K562 (cell line): ENCODE measurements at regions not wholly inside any gene's neighbourhood (a gene's known extent, or its start where the extent isn't known, plus 50 kb on each side); places are given as distances from the start of the nearest gene placed in this dataset.

ENCODE experiments used
- BCL6 ChIP-seq: fragments of 250-450 bp; sonication (Bioruptor Pico); IDR thresholded peaks from 2 replicates; pipeline ENCODE4 v1.4.0; 2020
- BDP1 ChIP-seq: IDR thresholded peaks from 3 replicates; pipeline ENCODE4 v1.6.1; 2011; ENCODE audit not compliant: insufficient read length, insufficient read depth
- EGR1 ChIP-seq: fragments of 450-650 bp; conservative IDR thresholded peaks from 2 replicates; pipeline ENCODE4 v1.6.1; 2017; ENCODE audit warnings: mild to moderate bottlenecking
- ETV5 ChIP-seq: sonication (generic); formaldehyde crosslinking; IDR thresholded peaks from 2 replicates; pipeline ENCODE4 v1.4.0; 2020; ENCODE audit warnings: low read depth, mild to moderate bottlenecking, missing genetic modification reagents
- LEF1 ChIP-seq: fragments of 450-650 bp; IDR thresholded peaks from 2 replicates; pipeline ENCODE4 v1.6.1; 2016; ENCODE audit warnings: mild to moderate bottlenecking
- MYC ChIP-seq, 2 experiments: fragments of 250-450 bp in 1 of 2; sonication (Bioruptor Pico) in 1 of 2; IDR thresholded peaks; 2 replicates each; pipeline versions ENCODE4 v1.5.1 to v1.6.1; 2012 to 2021; ENCODE audit warnings: low read depth in 2 of 2, borderline replicate concordance in 1 of 2, improper control_type of control experiment in 1 of 2, low read length in 1 of 2, mild to moderate bottlenecking in 1 of 2, moderate library complexity in 1 of 2
- NCOA2 ChIP-seq, 2 experiments: fragments of 450-650 bp; IDR thresholded peaks; 2 replicates each; pipeline ENCODE4 v1.6.1; 2018; ENCODE audit warnings: mild to moderate bottlenecking in 2 of 2, moderate library complexity in 1 of 2; ENCODE audit not compliant: partially characterized antibody in 2 of 2
- PCBP1 ChIP-seq: fragments of 200-400 bp; formaldehyde crosslinking; IDR thresholded peaks from 2 replicates; pipeline ENCODE4 v1.6.1; 2018; ENCODE audit warnings: mild to moderate bottlenecking, low read depth, low read length; ENCODE audit not compliant: poor library complexity, severe bottlenecking
- PCBP2 ChIP-seq: fragments of 200-400 bp; formaldehyde crosslinking; IDR thresholded peaks from 2 replicates; pipeline ENCODE4 v1.6.1; 2018; ENCODE audit warnings: low read length, low read depth, mild to moderate bottlenecking, moderate library complexity; ENCODE audit not compliant: poor library complexity, severe bottlenecking
- POLR2A ChIP-seq: fragments of 450-650 bp; conservative IDR thresholded peaks from 2 replicates; pipeline ENCODE4 v1.6.1; 2016
- WHSC1 ChIP-seq: IDR thresholded peaks from one replicate; pipeline ENCODE4 v1.6.1; 2012; ENCODE audit warnings: low read length, control low read depth, inconsistent platforms
- ZNF311 ChIP-seq: fragments of 250-450 bp; sonication (Bioruptor Pico); IDR thresholded peaks from 2 replicates; pipeline ENCODE4 v1.4.0; 2020; ENCODE audit warnings: mild to moderate bottlenecking, moderate library complexity
- ZNF76 ChIP-seq: fragments of 250-450 bp; sonication (Bioruptor Pico); IDR thresholded peaks from 2 replicates; pipeline ENCODE4 v1.4.0; 2020; ENCODE audit warnings: mild to moderate bottlenecking, moderate library complexity, borderline replicate concordance
- TF ChIP-seq, protein P1 (sequence below): fragments of 250-450 bp; sonication (Bioruptor Pico); IDR thresholded peaks from 2 replicates; pipeline ENCODE4 v1.5.0; 2020; ENCODE audit warnings: mild to moderate bottlenecking, borderline replicate concordance
- TF ChIP-seq, protein P2 (sequence below): sonication (generic); formaldehyde crosslinking; IDR thresholded peaks from 2 replicates; pipeline ENCODE4 v1.8.1; 2023; ENCODE audit warnings: mild to moderate bottlenecking, missing genetic modification reagents
- TF ChIP-seq, protein P3 (sequence below): fragments of 200-800 bp; sonication (Bioruptor generic); IDR thresholded peaks from 2 replicates; pipeline ENCODE4 v1.6.1; 2016; ENCODE audit warnings: missing genetic modification characterization, missing compliant biosample characterization

GRCh38 chr3:171974986-171975837, 64.2 kb upstream of the FNDC3B start (continued):
- TF ChIP-seq, protein P1, sequence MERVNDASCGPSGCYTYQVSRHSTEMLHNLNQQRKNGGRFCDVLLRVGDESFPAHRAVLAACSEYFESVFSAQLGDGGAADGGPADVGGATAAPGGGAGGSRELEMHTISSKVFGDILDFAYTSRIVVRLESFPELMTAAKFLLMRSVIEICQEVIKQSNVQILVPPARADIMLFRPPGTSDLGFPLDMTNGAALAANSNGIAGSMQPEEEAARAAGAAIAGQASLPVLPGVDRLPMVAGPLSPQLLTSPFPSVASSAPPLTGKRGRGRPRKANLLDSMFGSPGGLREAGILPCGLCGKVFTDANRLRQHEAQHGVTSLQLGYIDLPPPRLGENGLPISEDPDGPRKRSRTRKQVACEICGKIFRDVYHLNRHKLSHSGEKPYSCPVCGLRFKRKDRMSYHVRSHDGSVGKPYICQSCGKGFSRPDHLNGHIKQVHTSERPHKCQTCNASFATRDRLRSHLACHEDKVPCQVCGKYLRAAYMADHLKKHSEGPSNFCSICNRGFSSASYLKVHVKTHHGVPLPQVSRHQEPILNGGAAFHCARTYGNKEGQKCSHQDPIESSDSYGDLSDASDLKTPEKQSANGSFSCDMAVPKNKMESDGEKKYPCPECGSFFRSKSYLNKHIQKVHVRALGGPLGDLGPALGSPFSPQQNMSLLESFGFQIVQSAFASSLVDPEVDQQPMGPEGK (CRISPR knock-in tag), result no peak
- peak; percentile 51 for TF ChIP-seq EGR1
- TF ChIP-seq ETV5, result no peak
- TF ChIP-seq LEF1, result peak; percentile 25; the same call in 1 of the 2 replicates
- TF ChIP-seq NCOA2 (IDR thresholded peaks at IDR 0.05; ENCODE audit: partially characterized antibody in 2 of 2), result no peak
- peak; percentile 72; the same call in 1 of the 2 replicates for TF ChIP-seq ZNF311 (CRISPR knock-in tag)
- TF ChIP-seq, protein P2, sequence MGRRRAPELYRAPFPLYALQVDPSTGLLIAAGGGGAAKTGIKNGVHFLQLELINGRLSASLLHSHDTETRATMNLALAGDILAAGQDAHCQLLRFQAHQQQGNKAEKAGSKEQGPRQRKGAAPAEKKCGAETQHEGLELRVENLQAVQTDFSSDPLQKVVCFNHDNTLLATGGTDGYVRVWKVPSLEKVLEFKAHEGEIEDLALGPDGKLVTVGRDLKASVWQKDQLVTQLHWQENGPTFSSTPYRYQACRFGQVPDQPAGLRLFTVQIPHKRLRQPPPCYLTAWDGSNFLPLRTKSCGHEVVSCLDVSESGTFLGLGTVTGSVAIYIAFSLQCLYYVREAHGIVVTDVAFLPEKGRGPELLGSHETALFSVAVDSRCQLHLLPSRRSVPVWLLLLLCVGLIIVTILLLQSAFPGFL (CRISPR knock-in tag), result no peak
- TF ChIP-seq MYC (IDR thresholded peaks at IDR 0.05; ENCODE audit: low read depth, low read length), result peak; percentile 31; the same call in 1 of the 2 replicates
- no peak for TF ChIP-seq MYC (CRISPR knock-in tag; IDR thresholded peaks at IDR 0.05; ENCODE audit: borderline replicate concordance, low read depth)
- no peak for TF ChIP-seq BCL6
- TF ChIP-seq, protein P3, sequence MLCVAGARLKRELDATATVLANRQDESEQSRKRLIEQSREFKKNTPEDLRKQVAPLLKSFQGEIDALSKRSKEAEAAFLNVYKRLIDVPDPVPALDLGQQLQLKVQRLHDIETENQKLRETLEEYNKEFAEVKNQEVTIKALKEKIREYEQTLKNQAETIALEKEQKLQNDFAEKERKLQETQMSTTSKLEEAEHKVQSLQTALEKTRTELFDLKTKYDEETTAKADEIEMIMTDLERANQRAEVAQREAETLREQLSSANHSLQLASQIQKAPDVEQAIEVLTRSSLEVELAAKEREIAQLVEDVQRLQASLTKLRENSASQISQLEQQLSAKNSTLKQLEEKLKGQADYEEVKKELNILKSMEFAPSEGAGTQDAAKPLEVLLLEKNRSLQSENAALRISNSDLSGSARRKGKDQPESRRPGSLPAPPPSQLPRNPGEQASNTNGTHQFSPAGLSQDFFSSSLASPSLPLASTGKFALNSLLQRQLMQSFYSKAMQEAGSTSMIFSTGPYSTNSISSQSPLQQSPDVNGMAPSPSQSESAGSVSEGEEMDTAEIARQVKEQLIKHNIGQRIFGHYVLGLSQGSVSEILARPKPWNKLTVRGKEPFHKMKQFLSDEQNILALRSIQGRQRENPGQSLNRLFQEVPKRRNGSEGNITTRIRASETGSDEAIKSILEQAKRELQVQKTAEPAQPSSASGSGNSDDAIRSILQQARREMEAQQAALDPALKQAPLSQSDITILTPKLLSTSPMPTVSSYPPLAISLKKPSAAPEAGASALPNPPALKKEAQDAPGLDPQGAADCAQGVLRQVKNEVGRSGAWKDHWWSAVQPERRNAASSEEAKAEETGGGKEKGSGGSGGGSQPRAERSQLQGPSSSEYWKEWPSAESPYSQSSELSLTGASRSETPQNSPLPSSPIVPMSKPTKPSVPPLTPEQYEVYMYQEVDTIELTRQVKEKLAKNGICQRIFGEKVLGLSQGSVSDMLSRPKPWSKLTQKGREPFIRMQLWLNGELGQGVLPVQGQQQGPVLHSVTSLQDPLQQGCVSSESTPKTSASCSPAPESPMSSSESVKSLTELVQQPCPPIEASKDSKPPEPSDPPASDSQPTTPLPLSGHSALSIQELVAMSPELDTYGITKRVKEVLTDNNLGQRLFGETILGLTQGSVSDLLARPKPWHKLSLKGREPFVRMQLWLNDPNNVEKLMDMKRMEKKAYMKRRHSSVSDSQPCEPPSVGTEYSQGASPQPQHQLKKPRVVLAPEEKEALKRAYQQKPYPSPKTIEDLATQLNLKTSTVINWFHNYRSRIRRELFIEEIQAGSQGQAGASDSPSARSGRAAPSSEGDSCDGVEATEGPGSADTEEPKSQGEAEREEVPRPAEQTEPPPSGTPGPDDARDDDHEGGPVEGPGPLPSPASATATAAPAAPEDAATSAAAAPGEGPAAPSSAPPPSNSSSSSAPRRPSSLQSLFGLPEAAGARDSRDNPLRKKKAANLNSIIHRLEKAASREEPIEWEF (CRISPR knock-in tag), result no peak
- TF ChIP-seq ZNF76 (CRISPR knock-in tag), result no peak
- TF ChIP-seq POLR2A, result no peak
- no peak for TF ChIP-seq PCBP2
- no peak for TF ChIP-seq PCBP1
- no peak for TF ChIP-seq WHSC1
- TF ChIP-seq BDP1, result no peak
